Brain microvascular endothelial cell (primary cell): ENCODE measurements at regions not wholly inside any gene's neighbourhood (a gene's known extent, or its start where the extent isn't known, plus 50 kb on each side); places are given as distances from the start of the nearest gene placed in this dataset.

ENCODE experiments used
- DNase-seq: peaks from one replicate; pipeline ENCODE4 v3.0.0-alpha.2; 2020
- H3K27ac ChIP-seq: fragments of 250-450 bp; sonication (Bioruptor Pico); 2 replicates; pipeline ENCODE4 v1.5.1; 2020; ENCODE audit warnings: mild to moderate bottlenecking, moderate library complexity
- H3K27me3 ChIP-seq: fragments of 250-450 bp; sonication (Bioruptor Pico); replicated peaks from 2 replicates; pipeline ENCODE4 v1.5.1; 2020; ENCODE audit warnings: mild to moderate bottlenecking
- H3K36me3 ChIP-seq: fragments of 250-450 bp; sonication (Bioruptor Pico); replicated peaks from 2 replicates; pipeline ENCODE4 v1.5.1; 2020; ENCODE audit warnings: mild to moderate bottlenecking
- H3K4me3 ChIP-seq: 2 replicates; pipeline ENCODE4 v1.5.1; 2011; ENCODE audit warnings: low read depth, mild to moderate bottlenecking, control low read depth, low read length, moderate library complexity
- in situ Hi-C: cut with HindIII; loops from 2 replicates; pipeline ENCODE4 v1.10.0; 2017; ENCODE audit warnings: low sequenced_read_pairs, low pct_ligation_motif_present
- TF ChIP-seq, protein P1 (sequence below): IDR thresholded peaks from 2 replicates; pipeline ENCODE4 v1.5.1; 2011; ENCODE audit warnings: low read depth, mild to moderate bottlenecking, moderate library complexity, low read length, control low read depth, inconsistent platforms; ENCODE audit errors: missing control alignments

DNA sequence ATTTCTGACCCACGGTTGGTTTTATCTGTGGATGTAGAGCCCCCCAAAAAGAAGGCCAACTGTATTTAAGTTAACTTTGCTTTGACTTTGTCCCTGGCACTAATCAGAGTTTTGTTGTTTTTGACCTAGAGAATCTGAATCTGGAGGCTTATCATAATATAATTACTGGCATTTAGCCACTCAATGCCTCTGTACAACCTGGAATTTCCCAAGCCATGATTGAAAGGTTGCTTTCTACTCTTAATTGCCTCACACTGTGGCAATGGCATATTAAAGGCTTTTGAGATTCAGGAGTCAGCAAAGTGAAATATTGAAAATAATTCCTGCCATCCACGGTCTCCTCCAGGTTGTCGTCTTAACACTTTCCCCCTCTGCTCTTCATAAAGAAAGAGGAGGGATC, 205.2 kb upstream of the GHITM start:
- no peaks in the 10 kb centered on the region for H3K36me3 ChIP-seq
- no peak for DNase-seq
- TF ChIP-seq, protein P1, sequence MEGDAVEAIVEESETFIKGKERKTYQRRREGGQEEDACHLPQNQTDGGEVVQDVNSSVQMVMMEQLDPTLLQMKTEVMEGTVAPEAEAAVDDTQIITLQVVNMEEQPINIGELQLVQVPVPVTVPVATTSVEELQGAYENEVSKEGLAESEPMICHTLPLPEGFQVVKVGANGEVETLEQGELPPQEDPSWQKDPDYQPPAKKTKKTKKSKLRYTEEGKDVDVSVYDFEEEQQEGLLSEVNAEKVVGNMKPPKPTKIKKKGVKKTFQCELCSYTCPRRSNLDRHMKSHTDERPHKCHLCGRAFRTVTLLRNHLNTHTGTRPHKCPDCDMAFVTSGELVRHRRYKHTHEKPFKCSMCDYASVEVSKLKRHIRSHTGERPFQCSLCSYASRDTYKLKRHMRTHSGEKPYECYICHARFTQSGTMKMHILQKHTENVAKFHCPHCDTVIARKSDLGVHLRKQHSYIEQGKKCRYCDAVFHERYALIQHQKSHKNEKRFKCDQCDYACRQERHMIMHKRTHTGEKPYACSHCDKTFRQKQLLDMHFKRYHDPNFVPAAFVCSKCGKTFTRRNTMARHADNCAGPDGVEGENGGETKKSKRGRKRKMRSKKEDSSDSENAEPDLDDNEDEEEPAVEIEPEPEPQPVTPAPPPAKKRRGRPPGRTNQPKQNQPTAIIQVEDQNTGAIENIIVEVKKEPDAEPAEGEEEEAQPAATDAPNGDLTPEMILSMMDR = no peak
- H3K27me3 ChIP-seq = no peaks in the 10 kb centered on the region
- no peak overlapping the region for H3K4me3 ChIP-seq
- H3K27ac ChIP-seq = no peak overlapping the region
- in situ Hi-C loops = no loop called here

DNA sequence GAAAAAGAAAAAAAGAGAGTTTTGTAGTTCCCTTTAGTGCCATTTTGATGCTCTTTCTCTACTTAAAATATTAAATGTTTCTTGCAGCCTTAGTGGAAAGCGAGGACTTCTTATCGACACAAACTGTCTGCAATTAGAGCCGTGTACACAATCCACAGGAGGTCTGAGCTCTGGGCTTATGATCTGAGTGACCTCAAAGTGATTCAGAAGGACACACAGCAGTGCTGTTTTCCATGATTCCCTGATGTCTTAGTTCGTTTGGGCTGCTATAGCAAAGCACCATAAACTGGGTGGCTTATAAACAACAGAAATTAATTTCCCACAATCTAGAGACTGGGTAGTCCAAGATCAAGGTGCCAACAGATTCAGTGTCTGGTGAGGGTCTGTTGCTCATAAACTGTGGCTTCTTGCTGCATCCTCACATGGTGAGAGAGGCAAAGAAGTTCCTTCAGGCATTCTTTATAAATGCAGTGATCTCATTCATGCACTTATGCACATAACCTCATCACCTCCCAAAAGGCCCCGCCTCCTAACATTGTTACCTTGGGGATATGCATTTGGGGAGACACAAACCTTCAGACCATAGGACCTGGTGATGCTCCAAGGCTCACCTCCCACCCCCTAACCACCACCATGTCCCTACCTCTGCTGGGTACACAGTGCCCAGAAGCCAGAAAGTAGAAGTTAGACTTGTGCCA, 204.5 kb upstream of the GHITM start:
- Histone ChIP-seq H3K27me3 (no peaks in the 10 kb centered on the region), H3K27ac (no peak overlapping the region), H3K36me3 (no peaks in the 10 kb centered on the region), H3K4me3 (no peak overlapping the region)
- TF ChIP-seq, protein P1 = no peak
- in situ Hi-C loops = no loop called here
- DNase-seq = no peak

DNA sequence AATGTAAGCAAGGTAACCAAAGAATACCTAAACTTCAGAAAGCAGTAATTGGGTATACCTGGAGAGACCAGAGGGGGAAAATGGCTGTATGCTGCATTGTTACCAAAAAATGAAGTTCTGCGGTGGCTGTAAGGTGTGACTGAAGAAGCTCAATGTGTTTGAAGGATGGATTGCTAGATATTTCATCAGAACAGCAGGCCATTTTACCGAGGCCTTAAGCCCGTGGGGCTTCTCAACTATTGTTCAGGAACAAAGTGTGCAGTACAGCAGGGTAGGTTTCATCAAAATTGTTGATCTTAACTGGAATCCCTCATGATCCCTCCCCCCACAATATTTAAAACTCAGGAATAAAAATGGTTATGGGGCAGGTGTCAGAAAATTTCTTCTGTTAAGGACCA, 204.0 kb upstream of the GHITM start:
- H3K27me3 ChIP-seq = no peaks in the 10 kb centered on the region
- DNase-seq = no peak
- no peak overlapping the region for H3K4me3 ChIP-seq
- in situ Hi-C loops = no loop called here
- H3K36me3 ChIP-seq = no peaks in the 10 kb centered on the region
- no peak overlapping the region for H3K27ac ChIP-seq
- TF ChIP-seq, protein P1 = no peak

DNA sequence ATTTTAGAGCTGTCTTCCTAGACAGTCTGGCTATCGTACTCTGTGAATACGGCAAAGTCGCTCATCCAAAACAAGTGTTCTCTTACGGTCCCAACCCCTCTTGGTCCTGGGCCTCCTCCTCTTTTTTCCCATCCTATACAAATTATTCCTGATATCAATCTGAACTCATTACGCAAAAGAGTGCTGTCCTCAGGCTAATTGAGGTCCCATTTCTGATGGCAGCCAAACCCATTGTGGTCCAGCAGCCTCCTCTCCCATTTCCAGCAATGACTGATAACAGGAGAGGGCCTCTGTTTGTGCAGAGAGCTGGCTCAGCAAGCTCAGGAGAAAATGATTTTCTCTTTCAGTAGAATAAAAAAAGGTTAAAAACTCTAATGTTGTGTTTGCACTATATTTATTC, 203.4 kb upstream of the GHITM start:
- DNase-seq = no peak
- no peaks in the 10 kb centered on the region for H3K27me3 ChIP-seq
- TF ChIP-seq, protein P1 = no peak
- H3K36me3 ChIP-seq = no peaks in the 10 kb centered on the region
- H3K4me3 ChIP-seq = no peak overlapping the region
- in situ Hi-C loops = no loop called here
- no peak overlapping the region for H3K27ac ChIP-seq

DNA sequence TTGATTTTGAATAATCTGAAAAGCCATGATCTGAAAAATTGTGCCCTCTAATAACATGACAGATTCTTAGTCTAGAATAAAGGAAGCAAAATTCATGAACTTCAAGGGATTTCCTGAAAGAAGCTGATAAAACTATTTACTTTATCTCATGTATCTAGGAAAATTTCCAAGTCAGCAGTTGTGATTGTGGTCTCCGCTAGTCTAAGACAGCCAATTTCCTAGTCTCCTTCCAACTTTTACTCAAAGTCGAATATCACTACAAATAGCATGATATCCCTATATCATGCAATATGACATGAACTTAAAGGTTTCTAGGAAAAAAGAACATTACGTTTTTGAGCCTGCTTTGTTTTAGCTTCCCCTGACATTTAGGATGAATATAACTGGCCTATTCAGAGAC, 202.1 kb upstream of the GHITM start:
- no peak for DNase-seq
- TF ChIP-seq, protein P1 = no peak
- Histone ChIP-seq H3K27ac (no peak overlapping the region), H3K27me3 (no peaks in the 10 kb centered on the region), H3K36me3 (no peaks in the 10 kb centered on the region), H3K4me3 (no peak overlapping the region)
- in situ Hi-C loops = no loop called here

DNA sequence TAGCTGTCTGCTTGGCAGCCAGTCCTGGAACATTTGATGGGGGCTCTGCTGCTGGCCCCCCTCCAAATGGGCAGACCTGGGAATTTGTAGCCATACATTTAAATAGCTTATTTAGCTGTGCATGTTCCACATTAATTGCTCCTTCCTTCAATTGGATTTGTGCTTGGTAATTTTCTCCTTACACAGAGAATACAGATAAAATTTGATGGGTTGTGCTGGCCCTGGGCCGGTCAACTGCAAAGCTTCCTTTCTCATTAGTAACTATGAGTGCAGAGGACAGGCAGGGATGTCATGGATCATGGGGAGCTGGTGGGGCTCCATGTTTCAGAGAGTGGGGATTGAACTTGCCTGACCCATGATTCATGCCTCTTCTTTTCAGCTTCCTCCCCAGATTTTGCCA, 201.5 kb upstream of the GHITM start:
- TF ChIP-seq, protein P1 = no peak
- Histone ChIP-seq H3K36me3 (no peaks in the 10 kb centered on the region), H3K27me3 (no peaks in the 10 kb centered on the region), H3K4me3 (no peak overlapping the region), H3K27ac (no peak overlapping the region)
- in situ Hi-C loops = no loop called here
- no peak for DNase-seq
